Aorta (tissue), 5 donors: ENCODE measurements at regions not wholly inside any gene's neighbourhood (a gene's known extent, or its start where the extent isn't known, plus 50 kb on each side); places are given as distances from the start of the nearest gene placed in this dataset.

Experiments used
- ATAC-seq: fragments of 200-7000 bp; cut with Tn5 transposase; one replicate; pipeline ENCODE4 v1.9.1; 2022; ENCODE audit warnings: moderate library complexity; ENCODE audit not compliant: low FRiP score
- DNase-seq, 2 donors: peaks; one replicate each; pipeline ENCODE4 v3.0.0-alpha.2; 2020
- H3K27ac ChIP-seq, 2 donors: one replicate each; pipeline ENCODE4 v1.5.1; 2013; ENCODE audit warnings: low read length in 2 of 2, mild to moderate bottlenecking in 2 of 2, moderate library complexity in 2 of 2, control low read depth in 1 of 2, inconsistent platforms in 1 of 2, low read depth in 1 of 2
- H3K27me3 ChIP-seq, 2 donors: one replicate each; pipeline ENCODE4 v1.6.1; 2013; ENCODE audit warnings: control low read depth in 1 of 2, low read length in 1 of 2, mild to moderate bottlenecking in 1 of 2, moderate library complexity in 1 of 2; ENCODE audit not compliant: insufficient read depth in 2 of 2, control insufficient read depth in 1 of 2
- H3K36me3 ChIP-seq, 2 donors: one replicate each; pipeline ENCODE4 v1.6.1; 2013; ENCODE audit warnings: control low read depth in 1 of 2, low read length in 1 of 2, mild to moderate bottlenecking in 1 of 2; ENCODE audit not compliant: insufficient read depth in 2 of 2, control insufficient read depth in 1 of 2
- H3K4me1 ChIP-seq, 2 donors: one replicate each; pipeline ENCODE4 v1.6.1; 2013; ENCODE audit warnings: low read length in 2 of 2, control low read depth in 1 of 2, mild to moderate bottlenecking in 1 of 2, moderate library complexity in 1 of 2; ENCODE audit not compliant: insufficient read depth in 2 of 2, control insufficient read depth in 1 of 2
- H3K4me3 ChIP-seq, 2 donors: one replicate each; pipeline ENCODE4 v1.5.1; 2013; ENCODE audit warnings: low read length in 2 of 2, control low read depth in 1 of 2, mild to moderate bottlenecking in 1 of 2
- H3K9me3 ChIP-seq: one replicate; pipeline ENCODE4 v1.6.1; 2013; ENCODE audit warnings: mild to moderate bottlenecking, low read length; ENCODE audit not compliant: control insufficient read depth
- WGBS, 2 donors: extraction: QIAGEN DNeasy Blood & Tissue Kit; methylation state at CpG; one replicate each; pipeline ENCODE4 v1.1.7; 2013; 5-methylcytosine and 5-hydroxymethylcytosine counted together
- intact Hi-C, 2 donors: fragments of 100-400 bp; cut with DNase I; formaldehyde crosslinking; loops; one replicate each; pipeline versions ENCODE4 v1.14.2 to v1.15.0; 2022
- donor health status: healthy with polysubstance abuse.
- donor health status: Bipolar disorder and iron deficiency.
- donor health status: DM: no; HTN: no; CAD: no.
- donor health status: DM: no; HTN: no; CAD: no.
- donor health status: DM: yes; HTN: yes; CAD: no.

- Histone ChIP-seq H3K9me3 (peaks cover 2% of the 10 kb centered on the region), H3K4me1 (no peaks in the 10 kb centered on the region), H3K36me3 (no peaks in the 10 kb centered on the region), H3K27me3 (no peaks in the 10 kb centered on the region), H3K4me3 (no peak overlapping the region), H3K27ac (no peak overlapping the region)
- DNase-seq (no peak), ATAC-seq (no peak)
- WGBS, 2 donors, result 87 to 93% methylated on average over 1 of the region's 1 CpG
- intact Hi-C loops, result no loop called here
Observed at GRCh38 chr4:17309567-17310268, 202.2 kb downstream of the QDPR start.

DNA sequence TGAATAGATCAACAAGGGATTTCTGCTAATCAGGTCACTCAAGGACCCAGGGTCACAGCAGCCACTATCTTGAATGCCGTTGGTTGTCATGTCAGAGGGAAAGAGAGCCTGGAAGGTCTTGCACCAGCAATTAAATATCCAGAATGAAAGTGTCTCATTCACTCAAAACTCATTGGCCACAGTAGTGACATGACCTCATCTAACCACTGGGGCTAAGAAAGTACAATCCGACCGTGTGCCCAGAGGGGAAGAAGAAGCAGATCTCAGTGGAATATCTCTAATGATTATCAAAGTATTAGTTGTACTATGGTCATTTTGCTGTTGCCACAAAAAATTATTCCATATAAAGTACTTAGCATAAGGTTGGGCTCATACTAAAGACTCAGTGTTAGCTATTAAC lies 210.0 kb downstream of the QDPR start:
- no peak for DNase-seq
- no peak for ATAC-seq
- Histone ChIP-seq H3K27me3 (no peaks in the 10 kb centered on the region), H3K36me3 (no peaks in the 10 kb centered on the region), H3K4me1 (peaks cover 0 to 1% of the 10 kb centered on the region in 2 donors), H3K27ac (no peak overlapping the region), H3K9me3 (peaks cover 2% of the 10 kb centered on the region), H3K4me3 (no peak overlapping the region)
- intact Hi-C loops, result no loop called here
- WGBS, 2 donors, result 10 to 18% methylated on average over 3 of the region's 3 CpGs

- Histone ChIP-seq H3K4me1 (peaks cover 0 to 1% of the 10 kb centered on the region in 2 donors), H3K4me3 (no peak overlapping the region), H3K27ac (no peak overlapping the region), H3K27me3 (no peaks in the 10 kb centered on the region), H3K36me3 (no peaks in the 10 kb centered on the region), H3K9me3 (peaks cover 2% of the 10 kb centered on the region)
- intact Hi-C loops, result no loop called here
- WGBS, 2 donors, result 3 to 7% methylated on average over 1 of the region's 1 CpG
- DNase-seq (no peak), ATAC-seq (no peak)
Observed at GRCh38 chr4:17301266-17301665, 210.6 kb downstream of the QDPR start.

- H3K9me3 ChIP-seq, result no peaks in the 10 kb centered on the region
- no peak for ATAC-seq
- no peak overlapping the region for H3K4me3 ChIP-seq
- peaks cover 0 to 1% of the 10 kb centered on the region in 2 donors for H3K4me1 ChIP-seq
- H3K27me3 ChIP-seq, result no peaks in the 10 kb centered on the region
- 18 to 21% methylated on average over 8 of the region's 8 CpGs for WGBS, 2 donors
- no peak overlapping the region for H3K27ac ChIP-seq
- intact Hi-C loops, result no loop called here
- no peaks in the 10 kb centered on the region for H3K36me3 ChIP-seq
- no peak for DNase-seq
Observed at GRCh38 chr4:17296921-17297890, 214.7 kb downstream of the QDPR start.

- Histone ChIP-seq H3K27me3 (peaks cover 0 to 2% of the 10 kb centered on the region in 2 donors), H3K36me3 (no peaks in the 10 kb centered on the region), H3K27ac (no peak overlapping the region), H3K4me3 (no peak overlapping the region), H3K4me1 (peaks cover 0 to 1% of the 10 kb centered on the region in 2 donors), H3K9me3 (no peaks in the 10 kb centered on the region)
- WGBS, 2 donors, result 67 to 70% methylated on average over 1 of the region's 1 CpG
- intact Hi-C loops, result no loop called here
- DNase-seq (no peak), ATAC-seq (no peak)
Observed at GRCh38 chr4:17293901-17294300, 218.0 kb downstream of the QDPR start.

- intact Hi-C loops, result no loop called here
- WGBS, 2 donors, result 90 to 93% methylated on average over 1 of the region's 1 CpG
Observed at GRCh38 chr4:17288151-17288550, 223.7 kb downstream of the QDPR start.

GRCh38 chr4:17286752-17287460 lies 225.0 kb downstream of the QDPR start:
- peaks cover 0 to 2% of the 10 kb centered on the region in 2 donors for H3K27me3 ChIP-seq
- 73 to 78% methylated on average over 7 of the region's 7 CpGs for WGBS, 2 donors
- ATAC-seq, result no peak
- H3K4me1 ChIP-seq, result peaks cover 0 to 4% of the 10 kb centered on the region in 2 donors
- H3K4me3 ChIP-seq, result no peak overlapping the region
- intact Hi-C loops, result no loop called here
- no peak for DNase-seq
- H3K27ac ChIP-seq, result no peak overlapping the region
- no peaks in the 10 kb centered on the region for H3K36me3 ChIP-seq
- no peaks in the 10 kb centered on the region for H3K9me3 ChIP-seq

More at GRCh38 chr4:17288151-17288550, 223.7 kb downstream of the QDPR start:
- Histone ChIP-seq H3K27ac (no peak overlapping the region), H3K4me3 (no peak overlapping the region), H3K36me3 (no peaks in the 10 kb centered on the region), H3K27me3 (peaks cover 0 to 2% of the 10 kb centered on the region in 2 donors), H3K4me1 (peaks cover 0 to 4% of the 10 kb centered on the region in 2 donors), H3K9me3 (no peaks in the 10 kb centered on the region)
- DNase-seq (no peak), ATAC-seq (no peak)

GRCh38 chr4:17285747-17286146 lies 226.1 kb downstream of the QDPR start:
- intact Hi-C loops, result no loop called here
- no peak overlapping the region for H3K4me3 ChIP-seq
- H3K4me1 ChIP-seq, result peaks cover 0 to 4% of the 10 kb centered on the region in 2 donors
- no peaks in the 10 kb centered on the region for H3K9me3 ChIP-seq
- no peak for DNase-seq
- no peaks in the 10 kb centered on the region for H3K36me3 ChIP-seq
- H3K27ac ChIP-seq, result no peak overlapping the region
- no peak for ATAC-seq
- 77 to 84% methylated on average over 4 of the region's 4 CpGs for WGBS, 2 donors
- peaks cover 0 to 2% of the 10 kb centered on the region in 2 donors for H3K27me3 ChIP-seq
